Sigmoid colon (tissue), 4 donors: ENCODE measurements at regions not wholly inside any gene's neighbourhood (a gene's known extent, or its start where the extent isn't known, plus 50 kb on each side); places are given as distances from the start of the nearest gene placed in this dataset.

ENCODE experiments used
- POLR2A ChIP-seq, 2 donors: fragments of 450-650 bp; IDR thresholded peaks; one replicate each; pipeline ENCODE4 v1.6.1; 2016; ENCODE audit warnings: antibody characterized with exemption in 2 of 2, mild to moderate bottlenecking in 2 of 2, moderate library complexity in 2 of 2
- POLR2AphosphoS5 ChIP-seq, 4 donors: sonication (generic); formaldehyde crosslinking; IDR thresholded peaks; one replicate each; pipeline ENCODE4 v1.6.1; 2017; ENCODE audit warnings: antibody characterized with exemption in 4 of 4
- TF ChIP-seq, protein P1 (sequence below), 4 experiments: fragments of 450-650 bp in 3 of 4; fragments of 200-600 bp in 1 of 4; IDR thresholded peaks; one replicate each; pipeline ENCODE4 v1.5.1; 2016 to 2019; ENCODE audit warnings: antibody characterized with exemption in 4 of 4, mild to moderate bottlenecking in 3 of 4, moderate library complexity in 2 of 4

DNA sequence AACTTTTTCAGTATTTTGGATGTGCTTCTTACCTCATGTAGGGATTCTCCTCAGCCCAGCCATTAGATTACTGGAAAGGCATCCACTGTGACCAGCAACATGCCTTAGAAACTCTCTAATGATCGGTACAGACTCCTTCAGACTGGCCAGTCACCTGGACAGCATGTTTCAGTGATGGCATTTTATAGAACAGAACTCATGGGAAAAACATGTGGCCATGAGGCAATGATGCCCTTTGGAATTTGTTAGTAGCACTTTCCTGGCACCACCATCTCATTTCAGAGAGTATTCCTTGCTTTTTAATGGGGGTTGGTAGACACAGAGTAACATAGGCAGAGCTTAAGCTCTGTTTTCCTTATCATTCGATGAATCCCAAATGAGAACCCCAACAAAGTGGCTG, 72.1 kb upstream of the FAM98A start:
- TF ChIP-seq, protein P1, sequence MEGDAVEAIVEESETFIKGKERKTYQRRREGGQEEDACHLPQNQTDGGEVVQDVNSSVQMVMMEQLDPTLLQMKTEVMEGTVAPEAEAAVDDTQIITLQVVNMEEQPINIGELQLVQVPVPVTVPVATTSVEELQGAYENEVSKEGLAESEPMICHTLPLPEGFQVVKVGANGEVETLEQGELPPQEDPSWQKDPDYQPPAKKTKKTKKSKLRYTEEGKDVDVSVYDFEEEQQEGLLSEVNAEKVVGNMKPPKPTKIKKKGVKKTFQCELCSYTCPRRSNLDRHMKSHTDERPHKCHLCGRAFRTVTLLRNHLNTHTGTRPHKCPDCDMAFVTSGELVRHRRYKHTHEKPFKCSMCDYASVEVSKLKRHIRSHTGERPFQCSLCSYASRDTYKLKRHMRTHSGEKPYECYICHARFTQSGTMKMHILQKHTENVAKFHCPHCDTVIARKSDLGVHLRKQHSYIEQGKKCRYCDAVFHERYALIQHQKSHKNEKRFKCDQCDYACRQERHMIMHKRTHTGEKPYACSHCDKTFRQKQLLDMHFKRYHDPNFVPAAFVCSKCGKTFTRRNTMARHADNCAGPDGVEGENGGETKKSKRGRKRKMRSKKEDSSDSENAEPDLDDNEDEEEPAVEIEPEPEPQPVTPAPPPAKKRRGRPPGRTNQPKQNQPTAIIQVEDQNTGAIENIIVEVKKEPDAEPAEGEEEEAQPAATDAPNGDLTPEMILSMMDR (IDR thresholded peaks at IDR 0.05): no peak
- TF ChIP-seq POLR2A (IDR thresholded peaks at IDR 0.05) (no peak), POLR2AphosphoS5 (IDR thresholded peaks at IDR 0.05) (no peak)
